Mesendoderm (in vitro differentiated cells): ENCODE measurements at regions not wholly inside any gene's neighbourhood (a gene's known extent, or its start where the extent isn't known, plus 50 kb on each side); places are given as distances from the start of the nearest gene placed in this dataset.
"Not testable (repeated sequence)": the region's sequence is repeated elsewhere in the genome, so short reads cannot be mapped to it uniquely, and the experiment has no call there.

Experiments
- DNase-seq: peaks from one replicate; pipeline ENCODE4 v3.0.0; 2013
- H2AK5ac ChIP-seq: 2 replicates; pipeline ENCODE4 v1.6.1; 2013; ENCODE audit warnings: low read length, inconsistent platforms
- H2BK120ac ChIP-seq: 2 replicates; pipeline ENCODE4 v1.6.1; 2013; ENCODE audit warnings: low read depth, mild to moderate bottlenecking, low read length, moderate library complexity, mixed read lengths
- H2BK15ac ChIP-seq: replicated peaks from 2 replicates; pipeline ENCODE4 v1.6.1; 2013; ENCODE audit warnings: low read depth, mild to moderate bottlenecking, moderate library complexity
- H2BK5ac ChIP-seq: 2 replicates; pipeline ENCODE4 v1.6.1; 2013; ENCODE audit warnings: low read length, inconsistent platforms
- H3K18ac ChIP-seq: 2 replicates; pipeline ENCODE4 v1.6.1; 2013; ENCODE audit warnings: mild to moderate bottlenecking, low read length, mixed read lengths
- H3K23ac ChIP-seq: one replicate; pipeline ENCODE4 v1.6.1; 2013; ENCODE audit warnings: low read length
- H3K27ac ChIP-seq: 2 replicates; pipeline ENCODE4 v1.5.1; 2013; ENCODE audit warnings: low read depth, mild to moderate bottlenecking, inconsistent platforms, low read length, moderate library complexity
- H3K27me3 ChIP-seq: 2 replicates; pipeline ENCODE4 v1.6.1; 2013; ENCODE audit warnings: low read length, control low read depth, mild to moderate bottlenecking, inconsistent platforms; ENCODE audit not compliant: insufficient read depth, poor library complexity
- H3K36me3 ChIP-seq: 2 replicates; pipeline ENCODE4 v1.6.1; 2013; ENCODE audit warnings: low read length, inconsistent platforms; ENCODE audit not compliant: control insufficient read depth, insufficient read depth
- H3K4ac ChIP-seq: one replicate; pipeline ENCODE4 v1.6.1; 2013; ENCODE audit warnings: low read depth, mild to moderate bottlenecking, low read length, moderate library complexity
- H3K4me1 ChIP-seq: 2 replicates; pipeline ENCODE4 v1.6.1; 2013; ENCODE audit warnings: low read depth, low read length, inconsistent platforms; ENCODE audit not compliant: control insufficient read depth
- H3K4me2 ChIP-seq: 2 replicates; pipeline ENCODE4 v1.6.1; 2013; ENCODE audit warnings: low read length
- H3K4me3 ChIP-seq: 2 replicates; pipeline ENCODE4 v1.5.1; 2013; ENCODE audit warnings: mild to moderate bottlenecking, low read length
- H3K56ac ChIP-seq: one replicate; pipeline ENCODE4 v1.6.1; 2013; ENCODE audit warnings: low read length
- H3K79me1 ChIP-seq: 2 replicates; pipeline ENCODE4 v1.6.1; 2013; ENCODE audit warnings: low read length, inconsistent platforms
- H3K79me2 ChIP-seq: 2 replicates; pipeline ENCODE4 v1.6.1; 2013; ENCODE audit warnings: mild to moderate bottlenecking, low read length; ENCODE audit not compliant: control insufficient read depth, insufficient read depth
- H3K9ac ChIP-seq: 2 replicates; pipeline ENCODE4 v1.6.1; 2013; ENCODE audit warnings: low read length, inconsistent platforms
- H4K5ac ChIP-seq: one replicate; pipeline ENCODE4 v1.6.1; 2013; ENCODE audit warnings: low read length
- H4K8ac ChIP-seq: one replicate; pipeline ENCODE4 v1.6.1; 2013; ENCODE audit warnings: low read depth, mild to moderate bottlenecking, control low read depth, low read length, moderate library complexity
- WGBS: extraction: QIAGEN DNeasy Blood & Tissue Kit; methylation state at CpG from one replicate; pipeline ENCODE4 v1.1.7; 2013; ENCODE audit warnings: low lambda C conversion rate, missing lambda C conversion rate; ENCODE audit not compliant: insufficient coverage; ENCODE audit errors: extremely low coverage; 5-methylcytosine and 5-hydroxymethylcytosine counted together

DNA sequence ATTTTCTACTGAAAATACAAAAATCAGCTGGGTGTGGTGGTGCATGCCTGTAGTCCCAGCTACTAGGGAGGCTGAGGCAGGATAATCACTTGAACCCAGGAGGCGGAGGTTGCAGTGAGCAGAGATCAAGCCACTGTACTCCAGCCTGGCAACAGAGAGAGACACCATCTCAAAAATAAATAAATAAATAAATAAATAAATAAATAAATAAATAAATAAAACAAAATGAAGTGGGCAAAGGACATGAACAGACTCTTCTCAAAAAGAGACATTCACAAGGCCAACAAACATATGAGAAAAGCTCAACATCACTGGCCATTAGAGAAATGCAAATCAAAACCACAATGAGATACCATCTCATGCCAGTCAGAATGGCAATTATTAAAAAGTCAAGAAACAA is 1097.6 kb downstream of the FAT4 start:
- not testable (repeated sequence) for H3K79me2 ChIP-seq, H3K4me3 ChIP-seq, H2BK15ac ChIP-seq, H2BK5ac ChIP-seq, H3K4me2 ChIP-seq, H3K4me1 ChIP-seq, H4K5ac ChIP-seq, H3K27me3 ChIP-seq, H3K56ac ChIP-seq, H2AK5ac ChIP-seq, H3K27ac ChIP-seq, DNase-seq, H2BK120ac ChIP-seq, H3K23ac ChIP-seq, H3K4ac ChIP-seq, H3K79me1 ChIP-seq, H3K36me3 ChIP-seq, H3K18ac ChIP-seq, H4K8ac ChIP-seq, H3K9ac ChIP-seq
- no CpG with 5 or more reads among the region's 1 CpG for WGBS

DNA sequence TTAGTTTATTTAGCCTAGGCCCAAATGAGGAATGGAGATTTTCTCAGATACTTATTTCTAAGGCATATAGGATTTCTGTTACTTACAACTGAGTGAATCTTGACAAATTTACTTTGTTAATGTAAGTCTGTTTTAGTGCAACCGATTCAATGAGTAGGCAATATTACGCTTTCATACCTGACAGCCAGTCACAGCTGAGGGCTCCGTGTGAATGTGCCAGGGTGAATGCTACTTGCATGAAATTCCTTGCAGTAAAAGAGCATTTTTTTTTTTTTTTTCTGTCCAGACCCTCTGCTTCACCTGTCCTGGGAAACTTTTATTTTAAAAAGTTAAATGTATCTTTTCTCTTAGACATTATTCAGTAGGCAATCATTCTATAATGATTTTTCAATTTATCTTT is 1100.0 kb downstream of the FAT4 start:
- H3K79me2 ChIP-seq: no peaks in the 10 kb centered on the region
- H2AK5ac ChIP-seq: no peak overlapping the region
- H4K8ac ChIP-seq: no peak overlapping the region
- no peak overlapping the region for H2BK15ac ChIP-seq
- H3K23ac ChIP-seq: no peak overlapping the region
- no peak overlapping the region for H3K18ac ChIP-seq
- H3K4me2 ChIP-seq: no peak overlapping the region
- H3K4me3 ChIP-seq: no peak overlapping the region
- H3K9ac ChIP-seq: no peak overlapping the region
- no peak overlapping the region for H3K27ac ChIP-seq
- no peak overlapping the region for H2BK5ac ChIP-seq
- H3K56ac ChIP-seq: no peak overlapping the region
- H3K4ac ChIP-seq: no peak overlapping the region
- no peaks in the 10 kb centered on the region for H3K79me1 ChIP-seq
- H3K36me3 ChIP-seq: no peaks in the 10 kb centered on the region
- H3K27me3 ChIP-seq: no peaks in the 10 kb centered on the region
- H4K5ac ChIP-seq: no peak overlapping the region
- no CpG with 5 or more reads among the region's 3 CpGs for WGBS
- no peak for DNase-seq
- H2BK120ac ChIP-seq: no peak overlapping the region
- no peaks in the 10 kb centered on the region for H3K4me1 ChIP-seq

DNA sequence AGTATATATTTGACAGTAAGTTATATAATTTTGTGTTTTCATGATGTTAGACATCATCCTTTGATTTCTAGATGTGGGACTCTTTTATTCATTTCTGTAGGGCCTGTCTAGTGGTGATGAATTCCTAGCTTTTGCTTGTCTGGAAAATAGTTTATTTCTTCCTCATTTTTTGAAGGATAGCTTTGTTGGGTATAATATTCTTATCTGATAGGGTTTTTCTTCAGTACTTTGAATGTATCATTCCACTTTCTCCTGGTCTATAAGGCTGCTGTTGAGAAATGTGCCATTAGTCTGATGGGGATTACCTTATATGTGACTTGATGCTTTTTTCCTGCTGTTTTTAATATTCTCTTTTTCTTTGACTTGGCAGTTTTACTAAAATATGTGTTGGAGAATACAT is 1104.5 kb downstream of the FAT4 start:
- no peak overlapping the region for H3K23ac ChIP-seq
- H2BK15ac ChIP-seq: no peak overlapping the region
- no peaks in the 10 kb centered on the region for H3K79me1 ChIP-seq
- no peak overlapping the region for H2BK5ac ChIP-seq
- H4K8ac ChIP-seq: no peak overlapping the region
- no peaks in the 10 kb centered on the region for H3K27me3 ChIP-seq
- no peak overlapping the region for H3K18ac ChIP-seq
- no peak overlapping the region for H3K27ac ChIP-seq
- H3K9ac ChIP-seq: no peak overlapping the region
- H3K4ac ChIP-seq: no peak overlapping the region
- no peak overlapping the region for H2BK120ac ChIP-seq
- H3K4me1 ChIP-seq: no peaks in the 10 kb centered on the region
- H3K4me2 ChIP-seq: no peak overlapping the region
- no peak for DNase-seq
- H3K56ac ChIP-seq: no peak overlapping the region
- no peak overlapping the region for H2AK5ac ChIP-seq
- no peaks in the 10 kb centered on the region for H3K79me2 ChIP-seq
- no peaks in the 10 kb centered on the region for H3K36me3 ChIP-seq
- no peak overlapping the region for H3K4me3 ChIP-seq
- no peak overlapping the region for H4K5ac ChIP-seq

DNA sequence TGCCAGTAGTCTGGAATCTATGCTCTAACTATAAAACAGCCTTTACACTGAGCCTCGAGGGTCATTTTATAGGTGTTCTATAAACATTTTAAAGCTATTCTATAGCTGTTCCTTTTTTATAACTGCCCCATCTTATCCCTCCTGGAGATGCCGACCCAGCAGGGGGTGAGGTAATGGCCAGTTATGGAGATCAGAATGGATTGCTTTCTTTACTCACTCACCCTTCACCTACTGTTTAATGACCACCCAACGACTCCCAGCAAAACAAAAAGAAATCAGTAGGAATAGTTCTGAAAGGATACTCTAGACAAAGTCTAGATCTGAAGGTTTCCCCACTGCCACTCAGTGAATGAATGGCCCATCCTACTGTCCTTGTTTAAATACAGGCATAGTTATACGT is 1113.1 kb downstream of the FAT4 start:
- Histone ChIP-seq H4K5ac (no peak overlapping the region), H3K4me1 (no peaks in the 10 kb centered on the region), H3K79me2 (no peaks in the 10 kb centered on the region), H3K23ac (no peak overlapping the region), H3K27me3 (no peaks in the 10 kb centered on the region), H3K18ac (no peak overlapping the region), H3K4me2 (no peak overlapping the region), H3K4ac (no peak overlapping the region), H2BK15ac (no peak overlapping the region), H2AK5ac (no peak overlapping the region), H3K4me3 (no peak overlapping the region), H3K36me3 (no peaks in the 10 kb centered on the region), H3K56ac (no peak overlapping the region), H3K79me1 (no peaks in the 10 kb centered on the region), H2BK5ac (no peak overlapping the region), H3K9ac (no peak overlapping the region), H4K8ac (no peak overlapping the region), H2BK120ac (no peak overlapping the region), H3K27ac (no peak overlapping the region)
- whole genome bisulfite sequencing: no CpG with 5 or more reads among the region's 4 CpGs
- DNase-seq: no peak

DNA sequence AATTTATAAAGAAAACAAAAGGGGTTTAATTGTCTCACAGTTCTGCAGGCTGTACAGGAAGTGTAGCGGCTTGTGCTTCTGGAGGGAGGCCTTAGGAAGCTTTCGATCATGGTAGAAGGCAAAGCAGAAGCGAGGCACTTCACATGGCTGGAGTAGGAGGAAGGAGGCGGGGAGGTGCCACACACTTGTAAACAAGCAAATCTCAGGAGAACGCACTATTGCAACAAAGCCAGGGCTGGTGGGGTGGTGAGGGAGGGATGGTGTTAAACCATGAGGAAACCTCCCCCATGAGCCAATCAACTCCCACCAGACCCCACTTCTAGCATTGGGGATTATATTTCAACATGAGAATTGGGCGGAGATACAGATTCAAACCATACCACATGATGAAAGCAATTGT is 1116.3 kb downstream of the FAT4 start:
- H3K27ac ChIP-seq: no peak overlapping the region
- DNase-seq: no peak
- H2AK5ac ChIP-seq: no peak overlapping the region
- H3K4me3 ChIP-seq: no peak overlapping the region
- no peak overlapping the region for H3K23ac ChIP-seq
- no peaks in the 10 kb centered on the region for H3K79me1 ChIP-seq
- no peak overlapping the region for H2BK15ac ChIP-seq
- H3K56ac ChIP-seq: no peak overlapping the region
- H3K79me2 ChIP-seq: no peaks in the 10 kb centered on the region
- H3K18ac ChIP-seq: no peak overlapping the region
- no peak overlapping the region for H4K8ac ChIP-seq
- no peak overlapping the region for H2BK5ac ChIP-seq
- H3K27me3 ChIP-seq: no peaks in the 10 kb centered on the region
- no peaks in the 10 kb centered on the region for H3K4me1 ChIP-seq
- H4K5ac ChIP-seq: no peak overlapping the region
- H3K36me3 ChIP-seq: no peaks in the 10 kb centered on the region
- H3K9ac ChIP-seq: no peak overlapping the region
- no CpG with 5 or more reads among the region's 6 CpGs for WGBS
- no peak overlapping the region for H3K4me2 ChIP-seq
- no peak overlapping the region for H3K4ac ChIP-seq
- no peak overlapping the region for H2BK120ac ChIP-seq

DNA sequence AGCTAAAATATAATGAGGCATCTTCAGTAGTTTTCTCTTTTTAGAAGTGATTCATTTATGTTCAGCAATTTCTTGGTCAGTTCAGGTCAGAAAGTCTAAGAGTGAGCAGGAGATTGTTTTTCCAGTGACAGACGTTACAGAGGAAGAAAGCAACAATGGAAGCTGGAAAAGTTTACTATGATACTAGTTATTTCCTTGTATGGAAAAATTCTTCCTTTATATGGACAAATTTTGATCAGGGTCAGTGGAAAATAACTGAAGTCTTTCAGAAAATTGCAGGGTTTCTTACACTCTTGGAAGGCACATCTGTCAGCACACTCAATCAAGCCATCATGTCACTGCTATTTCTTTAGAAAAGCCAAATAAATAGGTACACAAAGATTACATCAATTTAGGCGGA is 1120.7 kb downstream of the FAT4 start:
- no peaks in the 10 kb centered on the region for H3K36me3 ChIP-seq
- no peak overlapping the region for H4K5ac ChIP-seq
- no peak overlapping the region for H3K27ac ChIP-seq
- WGBS: no CpG with 5 or more reads among the region's 2 CpGs
- H4K8ac ChIP-seq: no peak overlapping the region
- no peaks in the 10 kb centered on the region for H3K79me1 ChIP-seq
- H3K4me1 ChIP-seq: no peaks in the 10 kb centered on the region
- H3K79me2 ChIP-seq: no peaks in the 10 kb centered on the region
- H2BK120ac ChIP-seq: no peak overlapping the region
- H2BK15ac ChIP-seq: no peak overlapping the region
- H3K27me3 ChIP-seq: no peaks in the 10 kb centered on the region
- no peak for DNase-seq
- no peak overlapping the region for H3K56ac ChIP-seq
- H3K9ac ChIP-seq: no peak overlapping the region
- H3K18ac ChIP-seq: no peak overlapping the region
- H3K4ac ChIP-seq: no peak overlapping the region
- H3K4me3 ChIP-seq: no peak overlapping the region
- no peak overlapping the region for H3K4me2 ChIP-seq
- H2AK5ac ChIP-seq: no peak overlapping the region
- no peak overlapping the region for H3K23ac ChIP-seq
- no peak overlapping the region for H2BK5ac ChIP-seq
